A673 (cell line): ENCODE measurements at regions not wholly inside any gene's neighbourhood (a gene's known extent, or its start where the extent isn't known, plus 50 kb on each side); places are given as distances from the start of the nearest gene placed in this dataset.

Experiments
- CTCF ChIP-seq: fragments of 300-800, 200-600 bp; sonication (generic); conservative IDR thresholded peaks from 2 replicates; pipeline ENCODE4 v1.5.1; 2017; ENCODE audit warnings: low read depth, mild to moderate bottlenecking, antibody characterized with exemption, low read length, moderate library complexity, mixed read lengths
- EZH2 ChIP-seq: fragments of 200-600 bp; sonication (generic); IDR thresholded peaks from 2 replicates; pipeline ENCODE4 v1.6.1; 2017; ENCODE audit warnings: borderline replicate concordance, low read depth, mild to moderate bottlenecking, mixed read lengths, antibody characterized with exemption, low read length; ENCODE audit not compliant: poor library complexity, severe bottlenecking

GRCh38 chr9:34863426-34863825 is 94.7 kb upstream of the PHF24 start:
- no peak for TF ChIP-seq CTCF
- TF ChIP-seq EZH2, result no peak
